ENCODE measurements at regions not wholly inside any gene's neighbourhood (a gene's known extent, or its start where the extent isn't known, plus 50 kb on each side); places are given as distances from the start of the nearest gene placed in this dataset.
"Not testable (repeated sequence)": the region's sequence is repeated elsewhere in the genome, so short reads cannot be mapped to it uniquely, and the experiment has no call there.

DNA sequence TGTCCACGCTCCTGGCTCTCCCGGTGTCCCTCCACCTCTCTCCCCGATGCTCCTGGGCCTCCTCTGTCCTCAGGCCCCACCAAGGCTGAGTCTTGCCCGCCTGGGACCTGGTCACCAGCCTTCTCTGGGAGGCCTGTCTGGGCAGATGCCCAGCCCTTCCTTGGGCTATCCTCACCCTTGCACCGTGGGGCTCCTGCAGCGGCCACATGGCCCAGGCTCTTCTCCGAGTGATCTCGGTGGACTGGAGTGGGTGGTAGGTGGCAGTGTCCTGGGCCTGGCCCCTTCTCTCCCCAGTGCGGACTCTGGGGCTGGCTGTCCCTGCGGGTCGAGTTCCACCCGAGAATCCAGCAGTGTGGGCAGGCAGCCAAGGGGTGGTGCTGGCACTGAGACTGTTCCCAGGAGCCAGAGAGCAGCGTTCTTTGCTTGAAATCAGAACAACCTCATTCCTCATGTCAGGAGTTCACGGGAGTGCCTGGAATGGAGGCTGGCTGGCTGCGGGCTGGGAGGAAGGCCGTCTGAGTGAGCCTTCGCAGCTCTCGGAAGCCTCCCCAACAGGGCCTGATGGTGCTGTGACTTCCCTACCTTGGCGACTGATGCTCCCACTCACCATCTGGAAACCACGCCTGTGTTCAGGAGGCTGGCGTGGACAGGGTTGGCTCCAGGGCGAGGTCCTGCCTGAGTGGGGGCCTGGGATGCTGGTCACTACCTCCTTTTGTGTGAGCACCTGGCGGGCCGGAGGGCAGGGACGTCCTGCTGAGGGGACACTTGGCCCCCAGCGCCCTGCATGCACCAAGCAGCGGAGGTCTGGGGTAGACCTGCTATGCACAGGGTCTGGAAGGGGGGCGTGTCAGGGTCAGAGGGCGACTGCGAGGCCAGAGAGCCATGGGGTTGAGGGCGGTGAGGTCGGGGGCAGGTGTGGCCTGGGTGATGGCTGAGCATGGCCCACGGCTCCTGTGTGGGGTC, 113.9 kb downstream of the TMEM121 start:
- CTCF ChIA-PET; H2AFZ ChIP-seq (ENCODE audit: low read depth, low read length); intact Hi-C loops (cut with micrococcal nuclease); H3K9me1 ChIP-seq (replicated peaks; ENCODE audit: control insufficient read depth, extremely low read depth, insufficient read depth, low read length); H4K20me1 ChIP-seq (replicated peaks; ENCODE audit: control insufficient read depth, extremely low read depth, insufficient read depth, low read length); H3K4me2 ChIP-seq (ENCODE audit: insufficient read depth, low read length); H3K79me2 ChIP-seq (ENCODE audit: control insufficient read depth, insufficient read depth, low read length); H3K9me3 ChIP-seq (replicated peaks; ENCODE audit: control insufficient read depth, insufficient read depth, low read length); H3K4me1 ChIP-seq (ENCODE audit: control insufficient read depth, extremely low read depth, insufficient read depth, low read length); POLR2A ChIA-PET; DNase-seq (ENCODE audit: low read depth, low spot score); BruUV-seq (replicated peaks); H3K27me3 ChIP-seq (ENCODE audit: control insufficient read depth in 2 of 2, insufficient read depth in 2 of 2, low read length in 2 of 2); H3K36me3 ChIP-seq (ENCODE audit: control insufficient read depth in 2 of 2, extremely low read depth in 1 of 2, insufficient read depth in 2 of 2, low read length in 2 of 2); H3K9ac ChIP-seq (replicated peaks; ENCODE audit: extremely low read depth, insufficient read depth, low read length); H3K4me3 ChIP-seq (replicated peaks in 1 of 3; ENCODE audit: insufficient read depth in 1 of 3, low read depth in 1 of 3, low read length in 3 of 3); dilution Hi-C loops (cut with MboI; ENCODE audit: extremely low pct_ligation_motif_present, low sequenced_read_pairs); FAIRE-seq; H3K27ac ChIP-seq (ENCODE audit: insufficient read depth, low read depth, low read length): not testable (repeated sequence)

DNA sequence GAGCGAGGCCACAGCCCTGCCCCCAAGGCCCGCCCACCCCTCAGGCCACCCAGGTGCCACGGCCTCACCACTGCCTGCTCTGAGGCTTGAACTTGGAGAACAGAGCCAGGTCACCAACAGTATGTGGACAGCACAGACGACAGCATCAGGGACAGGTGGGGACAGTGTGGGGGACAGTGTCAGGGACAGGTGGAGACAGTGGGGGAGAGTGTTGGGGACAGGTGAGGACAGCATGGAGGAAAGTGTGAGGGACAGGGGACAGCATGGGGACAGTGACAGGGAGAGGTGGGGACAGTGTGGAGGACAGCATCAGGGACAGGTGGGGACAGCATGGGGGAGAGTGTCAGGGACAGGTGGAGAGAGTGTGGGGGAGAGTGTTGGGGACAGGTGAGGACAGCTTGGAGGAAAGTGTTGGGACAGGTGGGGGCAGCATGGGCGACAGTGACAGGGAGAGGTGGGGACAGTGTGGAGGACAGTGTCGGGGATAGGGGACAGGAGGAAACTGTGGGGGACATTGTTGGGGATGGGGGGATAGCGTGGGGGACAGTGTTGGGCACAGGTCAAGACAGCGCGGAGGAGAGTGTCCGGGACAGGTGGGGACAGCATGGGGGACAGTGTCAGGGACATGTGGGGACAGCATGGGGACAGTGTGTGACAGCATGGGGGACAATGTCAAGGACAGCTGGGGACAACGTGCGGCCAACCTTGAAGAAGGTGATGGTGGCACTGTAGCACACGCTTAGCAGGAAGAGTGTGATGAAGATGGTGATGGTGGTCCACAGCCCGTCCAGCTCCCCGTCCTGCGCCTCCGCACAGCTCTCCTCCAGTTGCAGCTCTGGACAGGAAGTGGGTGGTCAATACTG, 114.9 kb downstream of the TMEM121 start:
- no peaks in the 10 kb centered on the region for H3K9me1 ChIP-seq (replicated peaks; ENCODE audit: control insufficient read depth, extremely low read depth, insufficient read depth, low read length)
- no peak overlapping the region for H3K9ac ChIP-seq (replicated peaks; ENCODE audit: extremely low read depth, insufficient read depth, low read length)
- H4K20me1 ChIP-seq (replicated peaks; ENCODE audit: control insufficient read depth, extremely low read depth, insufficient read depth, low read length): no peaks in the 10 kb centered on the region
- no peaks in the 10 kb centered on the region for H3K27me3 ChIP-seq (ENCODE audit: control insufficient read depth in 2 of 2, insufficient read depth in 2 of 2, low read length in 2 of 2)
- intact Hi-C loops (cut with micrococcal nuclease) (no loop called here), dilution Hi-C loops (cut with MboI; ENCODE audit: extremely low pct_ligation_motif_present, low sequenced_read_pairs) (no loop called here)
- H3K9me3 ChIP-seq (replicated peaks; ENCODE audit: control insufficient read depth, insufficient read depth, low read length): no peaks in the 10 kb centered on the region
- ChIA-PET CTCF (no interaction called here), POLR2A (no interaction called here)
- H3K4me2 ChIP-seq (ENCODE audit: insufficient read depth, low read length): no peak overlapping the region
- H3K4me1 ChIP-seq (ENCODE audit: control insufficient read depth, extremely low read depth, insufficient read depth, low read length): no peaks in the 10 kb centered on the region
- DNase-seq (ENCODE audit: low read depth, low spot score) (no peak), FAIRE-seq (no peak)
- TF ChIP-seq POLR2AphosphoS5 (IDR thresholded peaks at IDR 0.05; ENCODE audit: insufficient read depth, low read depth, low read length) (no peak), FOS (IDR thresholded peaks at IDR 0.05; ENCODE audit: borderline replicate concordance, insufficient read depth, low read length) (no peak), JUN (IDR thresholded peaks at IDR 0.05; ENCODE audit: borderline replicate concordance, insufficient read depth, insufficient read length, low read depth) (no peak), MYC (IDR thresholded peaks at IDR 0.05; ENCODE audit: low read depth, low read length) (no peak), EZH2 (IDR thresholded peaks at IDR 0.05; ENCODE audit: borderline replicate concordance, low read depth, low read length, severe bottlenecking) (no peak), GATA2 (IDR thresholded peaks at IDR 0.05; ENCODE audit: insufficient read depth, insufficient read length, low read depth, low read length) (no peak), POLR2A (IDR thresholded peaks at IDR 0.05; ENCODE audit: low read depth, low read length) (no peak)
- TF ChIP-seq, protein P1, sequence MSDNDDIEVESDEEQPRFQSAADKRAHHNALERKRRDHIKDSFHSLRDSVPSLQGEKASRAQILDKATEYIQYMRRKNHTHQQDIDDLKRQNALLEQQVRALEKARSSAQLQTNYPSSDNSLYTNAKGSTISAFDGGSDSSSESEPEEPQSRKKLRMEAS (IDR thresholded peaks at IDR 0.05; ENCODE audit: insufficient read depth, insufficient read length): no peak
- TF ChIP-seq, protein P2, sequence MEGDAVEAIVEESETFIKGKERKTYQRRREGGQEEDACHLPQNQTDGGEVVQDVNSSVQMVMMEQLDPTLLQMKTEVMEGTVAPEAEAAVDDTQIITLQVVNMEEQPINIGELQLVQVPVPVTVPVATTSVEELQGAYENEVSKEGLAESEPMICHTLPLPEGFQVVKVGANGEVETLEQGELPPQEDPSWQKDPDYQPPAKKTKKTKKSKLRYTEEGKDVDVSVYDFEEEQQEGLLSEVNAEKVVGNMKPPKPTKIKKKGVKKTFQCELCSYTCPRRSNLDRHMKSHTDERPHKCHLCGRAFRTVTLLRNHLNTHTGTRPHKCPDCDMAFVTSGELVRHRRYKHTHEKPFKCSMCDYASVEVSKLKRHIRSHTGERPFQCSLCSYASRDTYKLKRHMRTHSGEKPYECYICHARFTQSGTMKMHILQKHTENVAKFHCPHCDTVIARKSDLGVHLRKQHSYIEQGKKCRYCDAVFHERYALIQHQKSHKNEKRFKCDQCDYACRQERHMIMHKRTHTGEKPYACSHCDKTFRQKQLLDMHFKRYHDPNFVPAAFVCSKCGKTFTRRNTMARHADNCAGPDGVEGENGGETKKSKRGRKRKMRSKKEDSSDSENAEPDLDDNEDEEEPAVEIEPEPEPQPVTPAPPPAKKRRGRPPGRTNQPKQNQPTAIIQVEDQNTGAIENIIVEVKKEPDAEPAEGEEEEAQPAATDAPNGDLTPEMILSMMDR (IDR thresholded peaks at IDR 0.05; ENCODE audit: extremely low read depth in 1 of 2, insufficient read depth in 1 of 2, low read depth in 1 of 2, low read length in 2 of 2): no peak
- H3K36me3 ChIP-seq (ENCODE audit: control insufficient read depth in 2 of 2, extremely low read depth in 1 of 2, insufficient read depth in 2 of 2, low read length in 2 of 2): no peaks in the 10 kb centered on the region
- no peak overlapping the region for H2AFZ ChIP-seq (ENCODE audit: low read depth, low read length)
- H3K27ac ChIP-seq (ENCODE audit: insufficient read depth, low read depth, low read length): no peak overlapping the region
- H3K4me3 ChIP-seq (replicated peaks in 1 of 3; ENCODE audit: insufficient read depth in 1 of 3, low read depth in 1 of 3, low read length in 3 of 3): no peak overlapping the region
- H3K79me2 ChIP-seq (ENCODE audit: control insufficient read depth, insufficient read depth, low read length): no peaks in the 10 kb centered on the region
- BruUV-seq (replicated peaks): no TSS peak

Data from endothelial cell of umbilical vein (primary cell).